Stimulated activated CD8-positive, alpha-beta memory T cell treated with anti-CD3 and anti-CD28 coated beads, Interleukin-4, amount 100 ng/mL, for 48 hours (primary cell): ENCODE measurements at regions not wholly inside any gene's neighbourhood (a gene's known extent, or its start where the extent isn't known, plus 50 kb on each side); places are given as distances from the start of the nearest gene placed in this dataset.
"Not testable (repeated sequence)": the region's sequence is repeated elsewhere in the genome, so short reads cannot be mapped to it uniquely, and the experiment has no call there.

Experiments used
- DNase-seq: peaks from one replicate; pipeline ENCODE4 v3.0.0-alpha.2; 2020

DNA sequence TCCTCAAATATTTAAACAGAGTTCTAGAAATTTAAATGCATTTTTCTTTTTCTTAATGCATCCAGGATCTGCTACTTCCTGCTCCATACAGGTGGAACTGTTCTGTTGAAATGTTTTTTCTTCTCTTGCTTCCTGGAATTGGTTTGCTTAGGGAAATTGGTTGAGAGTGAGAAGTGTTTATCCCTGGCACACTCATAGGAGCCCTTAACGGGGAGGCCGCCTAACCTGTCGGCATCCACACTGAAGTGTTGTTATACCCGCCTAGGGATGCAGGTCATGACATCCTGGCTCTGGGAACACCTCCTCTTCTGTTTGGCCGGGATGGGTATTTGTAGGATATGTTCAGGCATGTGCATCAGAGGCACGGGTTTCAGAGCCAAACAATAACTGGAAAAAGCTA is 239.7 kb downstream of the GADD45G start:
- no peak for DNase-seq

DNA sequence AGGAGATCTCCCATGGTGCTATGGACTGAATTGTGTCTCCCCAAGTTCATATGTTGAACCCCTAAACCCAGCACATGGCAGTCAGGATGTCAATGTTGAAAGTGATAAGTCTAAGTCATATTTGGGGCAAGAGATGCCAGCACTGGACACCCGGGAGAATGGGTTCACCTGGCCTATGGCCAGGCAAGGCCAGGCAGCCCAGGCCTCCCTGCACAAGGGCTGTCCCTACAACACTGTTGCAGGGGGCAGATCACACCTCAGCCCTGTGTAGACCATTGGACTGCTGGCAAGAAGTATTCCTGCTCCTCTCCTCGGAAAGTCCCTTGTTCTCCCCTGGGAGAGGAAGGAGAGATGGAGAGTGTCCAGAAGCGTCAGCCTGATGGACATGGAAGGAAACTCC is 240.5 kb downstream of the GADD45G start:
- DNase-seq = no peak

DNA sequence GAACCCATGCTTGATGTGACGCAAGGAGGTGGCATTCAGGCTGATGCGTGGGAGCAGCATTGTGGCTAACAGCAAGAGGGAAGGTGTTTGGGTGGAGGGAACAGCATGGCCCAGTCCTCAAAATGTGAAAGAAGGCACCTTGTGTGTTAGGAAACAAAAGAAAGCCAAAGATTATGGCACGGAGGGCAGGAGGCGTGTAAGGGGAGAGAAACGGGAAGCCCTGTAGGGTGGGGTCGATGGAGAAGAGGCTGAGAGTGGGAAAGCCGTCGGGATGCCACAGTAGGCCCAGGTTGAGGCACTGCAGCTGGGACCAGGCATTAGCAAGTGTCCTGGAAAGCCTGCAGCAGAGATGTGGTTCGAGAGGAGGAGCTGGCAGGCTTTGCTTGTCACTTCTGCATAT is 241.1 kb downstream of the GADD45G start:
- DNase-seq = no peak

DNA sequence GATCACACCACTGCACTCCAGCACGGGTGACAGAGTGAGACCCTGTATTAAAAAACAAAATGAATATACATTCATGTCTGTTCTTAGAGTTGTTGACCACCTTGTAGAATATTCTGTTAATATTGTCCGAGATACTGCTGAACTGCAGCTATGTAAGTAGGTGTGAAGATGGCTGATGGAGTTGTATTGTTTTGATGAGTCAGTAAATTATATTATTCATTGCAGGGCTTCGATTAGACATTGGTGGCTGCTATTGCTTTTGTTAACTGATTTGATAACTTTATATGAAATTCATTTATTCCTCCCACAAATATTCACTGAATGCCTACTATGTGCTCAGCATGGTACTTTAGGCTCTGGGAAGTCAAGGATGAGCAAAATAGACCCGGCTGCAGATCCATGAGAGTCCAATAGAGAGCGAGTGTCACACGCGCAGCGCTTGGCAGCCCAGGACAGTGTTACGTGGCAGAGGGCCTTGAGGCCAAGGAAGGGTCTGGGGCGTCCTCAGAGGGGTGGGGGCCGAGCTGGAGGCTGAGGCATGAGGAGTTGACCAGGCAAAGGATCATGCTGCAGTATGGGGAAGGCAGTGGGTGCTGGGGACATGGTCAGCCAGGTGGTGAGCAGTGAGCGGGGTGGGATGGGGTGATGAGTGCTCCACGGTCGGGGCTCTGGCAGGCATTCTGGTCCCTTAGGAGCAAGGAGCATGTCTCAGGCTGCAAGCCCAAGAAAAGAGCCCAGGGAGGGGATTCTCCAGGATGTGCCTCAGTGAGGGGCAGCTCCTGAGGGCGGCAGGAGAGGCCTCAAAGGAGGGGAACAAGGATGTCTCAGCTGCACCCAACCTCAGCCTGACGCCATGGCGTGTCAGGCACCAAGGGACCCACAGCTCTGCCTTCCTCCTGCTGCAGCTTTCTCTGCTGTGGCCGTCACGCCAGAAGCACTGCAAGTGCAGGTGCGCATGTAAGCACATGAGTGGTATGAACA is 243.5 kb downstream of the GADD45G start:
- no peak for DNase-seq

DNA sequence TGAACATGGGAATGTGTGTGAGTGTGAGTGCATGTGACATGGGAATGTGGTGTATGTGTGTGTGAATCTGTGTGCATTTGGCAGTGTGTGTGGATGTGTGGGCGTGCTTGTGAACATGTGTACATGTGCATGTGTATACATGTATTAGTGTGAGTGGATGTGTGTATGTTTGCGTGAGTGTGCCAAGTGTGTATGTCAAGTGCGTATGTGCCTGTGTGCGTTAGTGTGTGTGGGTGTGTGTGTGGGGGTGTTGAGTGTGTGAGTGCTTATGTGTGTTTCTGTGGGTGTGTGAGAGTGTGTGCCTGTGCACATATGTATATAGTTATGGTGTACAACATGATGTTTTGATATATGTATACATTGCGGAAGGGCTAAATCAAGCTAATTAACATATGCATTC is 244.3 kb downstream of the GADD45G start:
- DNase-seq = no peak

DNA sequence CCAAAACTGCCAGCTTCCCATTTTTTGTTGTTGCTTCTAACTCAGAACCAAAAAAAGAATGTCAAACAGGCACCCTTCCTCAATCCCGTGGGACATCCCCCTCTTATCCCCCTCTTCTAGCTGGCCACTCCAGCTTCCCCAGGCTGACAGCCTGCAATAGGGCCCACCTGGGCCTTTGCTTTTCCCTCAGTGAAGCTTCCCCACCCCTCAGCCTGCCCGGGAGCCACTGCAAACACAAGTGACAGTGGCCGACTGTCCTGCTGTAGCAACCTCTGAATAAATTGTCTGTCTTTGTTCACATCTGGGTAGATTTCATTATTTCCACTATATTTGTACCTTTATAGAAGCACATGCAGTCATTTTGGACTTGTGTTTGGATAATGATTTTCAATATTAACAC is 245.3 kb downstream of the GADD45G start:
- no peak for DNase-seq

DNA sequence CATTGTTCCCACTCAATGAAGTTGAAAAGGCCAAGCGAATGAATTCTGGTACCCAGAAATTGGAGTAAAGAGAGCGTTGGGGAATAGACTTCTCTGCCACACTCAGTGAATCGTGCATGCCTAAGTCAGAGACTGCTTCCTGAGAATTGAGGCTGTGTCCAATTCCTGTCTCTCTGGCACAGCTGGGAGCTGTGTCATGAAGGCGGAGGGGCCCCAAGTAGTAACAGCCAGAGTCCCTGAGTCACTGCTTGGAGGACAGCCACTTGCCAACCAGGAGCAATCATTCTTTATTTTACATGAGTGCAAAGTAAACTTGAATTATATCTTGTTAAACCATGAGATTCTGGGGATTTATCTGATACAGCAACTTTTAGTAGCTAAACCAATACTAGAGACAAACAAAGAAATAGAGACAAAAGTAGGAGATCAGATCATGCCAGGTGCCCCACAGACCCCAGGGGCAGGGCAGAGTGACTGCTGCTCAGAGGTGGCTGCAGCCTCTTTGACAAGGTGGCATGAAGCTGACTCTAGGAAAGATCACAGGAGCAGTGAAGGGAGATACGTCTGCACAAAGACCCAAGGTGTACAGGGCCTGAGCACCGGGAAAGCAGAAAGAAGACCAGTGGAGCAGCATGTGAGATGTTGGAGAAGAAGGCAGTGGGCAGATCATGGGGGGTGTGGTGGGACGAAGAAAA is 246.0 kb downstream of the GADD45G start:
- DNase-seq = no peak

DNA sequence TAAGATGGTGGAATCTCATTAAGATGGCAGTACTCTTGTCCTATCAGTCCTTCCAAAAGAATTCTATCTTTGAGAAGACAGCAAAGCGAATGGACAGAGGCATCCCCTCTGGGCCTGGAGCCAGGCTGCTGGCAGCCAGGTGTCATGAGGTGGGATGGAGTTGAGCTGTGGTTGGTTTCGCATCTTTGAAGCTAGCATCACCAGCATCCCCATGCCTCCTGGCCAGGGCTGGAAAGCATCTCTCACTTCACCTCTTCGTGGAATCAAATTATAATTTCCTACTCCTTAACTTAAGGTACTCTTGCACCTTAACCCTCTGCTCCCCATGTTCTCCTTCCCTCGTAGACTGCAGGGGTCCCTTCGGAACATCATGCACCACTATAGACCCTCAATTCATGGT is 248.3 kb downstream of the GADD45G start:
- DNase-seq = no peak

DNA sequence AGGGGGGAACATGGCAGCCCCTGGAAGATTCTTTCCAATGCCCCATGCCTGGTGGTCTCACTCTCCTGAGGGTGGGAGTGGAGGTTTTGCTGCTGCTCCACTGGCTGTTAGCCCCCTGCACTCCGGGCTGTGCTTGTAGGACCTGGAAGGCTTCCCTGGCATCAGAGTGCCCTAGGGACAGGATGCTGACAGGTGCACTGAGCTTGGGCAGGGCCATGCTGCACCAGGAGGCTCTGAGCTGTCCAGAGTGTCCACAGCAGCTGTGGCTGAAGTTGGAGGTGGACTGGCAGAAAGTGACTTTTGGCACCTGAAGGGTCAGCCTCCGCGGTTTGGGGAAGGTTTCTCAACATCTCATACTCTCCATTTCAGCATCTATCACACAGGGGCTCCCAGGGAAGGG is 249.1 kb downstream of the GADD45G start:
- DNase-seq = no peak

DNA sequence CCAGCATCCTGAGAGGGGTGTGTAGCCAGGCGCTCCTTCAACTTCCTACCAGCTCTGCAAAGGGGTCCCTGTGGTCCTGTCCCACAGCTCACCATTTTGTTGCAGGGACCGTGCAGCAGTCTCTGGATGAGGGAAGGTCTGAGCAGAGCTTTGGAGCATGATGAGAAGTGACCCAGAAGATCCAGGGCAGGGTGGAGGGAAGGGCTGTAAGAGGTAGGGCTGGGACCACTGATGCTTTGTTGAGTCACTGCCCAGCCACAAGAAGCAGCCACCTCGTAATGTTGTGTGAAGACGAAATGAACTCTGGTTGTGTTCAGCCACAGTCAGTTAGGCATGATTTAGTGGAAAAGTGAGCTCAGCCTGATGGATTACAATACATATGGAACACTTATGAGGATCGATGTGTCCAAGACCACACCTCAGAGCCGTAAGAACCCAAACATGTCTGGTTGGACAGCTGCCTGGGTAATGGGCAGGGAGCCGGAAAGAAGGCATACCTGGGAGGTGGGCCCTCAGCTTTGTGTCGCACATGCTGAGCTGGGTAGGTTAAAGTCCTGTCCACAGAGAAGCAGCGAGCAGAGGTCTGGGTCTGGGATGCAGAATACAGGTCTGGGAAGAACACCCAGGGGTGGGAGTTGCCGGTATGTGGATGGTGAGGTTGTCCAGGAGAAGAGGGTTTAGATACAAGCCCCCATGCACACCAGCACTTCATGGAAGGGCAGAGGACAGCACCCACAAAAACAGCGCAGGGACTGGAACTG is 250.1 kb downstream of the GADD45G start:
- no peak for DNase-seq

DNA sequence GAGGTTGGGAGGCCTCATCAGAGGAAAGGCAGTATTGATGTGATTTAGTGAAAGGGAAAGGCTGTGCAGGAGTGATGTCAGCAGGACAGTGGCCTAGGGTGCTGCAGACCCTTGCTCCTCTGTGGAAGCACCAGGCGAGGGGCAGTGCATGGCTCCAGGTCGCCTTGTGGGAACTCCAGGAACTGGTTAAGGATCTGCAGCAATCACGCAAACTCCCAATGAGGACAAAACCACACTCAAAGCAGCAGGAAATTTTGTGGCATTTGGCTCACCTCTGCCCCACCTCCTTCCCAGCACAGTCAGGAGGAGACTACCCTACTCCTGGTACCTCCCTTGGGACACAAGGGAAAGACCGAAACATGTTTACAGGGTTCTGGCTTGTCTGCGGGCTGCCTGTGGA is 251.5 kb downstream of the GADD45G start:
- not testable (repeated sequence) for DNase-seq

DNA sequence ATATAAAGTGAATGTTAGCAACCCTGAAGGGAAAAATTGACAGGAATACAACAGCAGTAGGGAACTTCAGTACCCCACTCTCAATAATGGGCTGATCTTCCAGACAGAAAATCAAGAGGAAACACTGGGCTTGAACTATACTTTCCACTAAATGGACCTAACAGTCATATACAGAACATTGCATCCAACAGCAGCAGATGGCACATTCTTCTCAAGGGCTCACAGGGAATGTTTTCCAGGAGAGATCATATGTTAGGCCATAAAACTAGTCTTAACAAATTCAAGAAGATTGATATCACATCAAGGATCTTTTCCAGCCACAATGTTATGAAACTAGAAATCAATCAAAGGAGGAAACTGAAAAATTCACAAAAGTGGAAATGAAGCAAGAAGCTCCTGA is 252.1 kb downstream of the GADD45G start:
- DNase-seq = not testable (repeated sequence)

DNA sequence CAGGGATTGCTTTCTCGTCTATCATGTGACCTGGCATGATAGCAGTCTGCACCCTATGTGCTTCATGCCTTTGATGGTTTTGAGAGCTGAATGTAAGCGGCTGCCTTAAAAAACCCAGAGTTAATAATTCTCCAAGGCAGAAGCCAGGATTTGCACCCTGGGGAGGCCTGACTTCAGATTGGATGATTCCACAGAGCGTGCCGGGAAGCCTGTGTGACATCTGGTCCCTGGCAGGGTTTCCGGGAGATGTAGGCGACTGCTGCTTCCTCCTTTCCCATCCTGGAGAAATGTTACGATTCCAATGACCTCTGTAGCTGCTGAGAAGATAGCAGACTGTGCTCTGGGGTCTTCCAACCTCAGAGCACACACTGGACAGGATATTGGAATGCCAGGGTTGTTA is 255.0 kb downstream of the GADD45G start:
- DNase-seq = not testable (repeated sequence)

DNA sequence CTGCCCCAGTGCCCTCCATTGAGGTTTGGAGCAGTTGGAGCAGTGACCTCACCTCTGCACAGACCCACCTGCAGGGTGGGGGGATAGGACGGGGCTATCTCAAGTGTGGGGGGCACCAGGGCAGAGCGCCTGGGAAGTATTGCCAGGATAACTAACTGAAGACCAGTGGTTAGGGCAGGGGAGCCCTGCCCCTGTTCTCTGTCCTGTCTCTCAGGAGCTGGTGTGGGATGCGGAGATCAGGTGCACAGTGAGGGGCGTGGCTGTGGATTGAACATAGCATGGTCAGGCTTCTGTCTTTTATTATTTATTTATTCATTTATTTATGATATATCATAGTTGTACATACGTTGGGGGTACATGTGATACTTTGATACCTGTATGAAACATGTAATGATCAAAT is 256.6 kb downstream of the GADD45G start:
- not testable (repeated sequence) for DNase-seq

DNA sequence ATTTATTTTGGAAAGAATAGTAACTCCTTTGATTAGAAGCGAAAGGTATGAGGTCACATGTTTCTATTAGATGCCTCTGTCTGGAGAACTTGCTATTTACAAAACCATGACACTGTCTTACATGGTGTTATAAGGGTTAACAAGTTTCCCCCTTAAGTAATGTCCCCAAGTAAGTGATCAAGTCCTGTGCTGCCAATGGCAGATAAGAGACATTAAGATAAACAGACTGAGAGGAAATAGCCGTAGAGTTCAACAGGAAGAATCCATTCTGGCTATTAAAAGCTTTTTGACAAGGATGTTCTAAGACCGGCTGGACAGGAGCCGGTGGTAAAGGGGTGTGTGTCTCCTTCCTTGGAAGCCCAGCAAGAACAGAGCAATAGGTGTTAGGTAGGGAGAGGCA is 257.5 kb downstream of the GADD45G start:
- DNase-seq = no peak

DNA sequence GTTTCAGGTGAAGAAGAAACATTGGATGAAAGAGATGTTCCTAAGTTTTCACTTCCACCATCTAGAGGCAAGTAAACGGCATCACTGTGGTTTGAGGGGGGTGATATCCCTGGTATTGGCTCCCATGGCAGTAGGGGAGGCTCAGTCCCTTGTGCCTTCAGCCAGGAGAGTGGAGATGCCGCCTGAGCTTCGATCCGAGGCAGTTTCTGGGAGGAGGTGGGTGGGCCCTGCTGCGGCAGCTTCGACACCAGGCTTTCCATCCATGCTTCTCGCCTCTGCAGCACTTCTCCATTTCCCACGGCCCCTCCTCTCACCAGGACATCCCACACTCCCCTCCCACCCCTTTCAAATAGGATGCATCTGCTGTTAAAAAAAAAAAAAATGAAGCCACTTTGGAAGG is 258.3 kb downstream of the GADD45G start:
- no peak for DNase-seq

DNA sequence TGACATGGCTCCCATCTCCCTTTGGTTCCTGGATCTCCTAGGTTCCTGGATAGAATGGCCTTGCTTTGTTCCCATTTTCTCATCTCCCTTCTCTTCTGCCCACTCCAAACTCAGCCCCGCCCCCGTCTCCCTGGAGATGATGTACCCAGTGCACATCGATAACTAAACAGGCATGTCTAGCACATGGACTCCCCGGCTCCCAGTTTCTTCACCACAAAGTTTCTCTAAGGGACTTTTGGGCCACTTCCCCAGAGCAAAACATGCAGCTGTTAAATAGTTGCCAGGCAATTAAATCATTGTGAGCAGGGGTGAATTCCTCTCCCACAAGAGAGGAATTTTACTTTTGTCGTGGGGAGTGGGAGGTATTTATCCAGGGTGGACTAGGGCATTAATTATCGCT is 259.0 kb downstream of the GADD45G start:
- no peak for DNase-seq

DNA sequence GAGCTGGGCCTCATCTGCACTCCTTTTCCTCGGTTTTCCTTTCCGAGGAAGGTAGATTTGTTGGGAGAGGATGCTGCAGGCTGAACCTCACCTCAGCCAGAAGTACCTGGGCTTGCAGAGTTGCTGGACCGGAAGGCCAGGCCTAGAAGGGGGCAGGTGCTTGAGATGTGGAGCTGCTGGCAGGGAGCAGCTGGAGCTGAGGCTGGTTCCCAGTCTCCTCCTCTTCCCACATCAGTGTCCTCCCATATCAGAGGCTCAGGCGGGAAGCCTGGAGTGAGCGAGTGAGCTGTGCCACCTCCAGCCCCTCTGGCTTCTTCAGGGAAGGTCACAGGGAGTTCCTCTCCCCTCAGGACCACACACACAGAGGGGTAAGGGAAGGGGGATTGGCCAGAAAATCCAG is 259.4 kb downstream of the GADD45G start:
- no peak for DNase-seq

DNA sequence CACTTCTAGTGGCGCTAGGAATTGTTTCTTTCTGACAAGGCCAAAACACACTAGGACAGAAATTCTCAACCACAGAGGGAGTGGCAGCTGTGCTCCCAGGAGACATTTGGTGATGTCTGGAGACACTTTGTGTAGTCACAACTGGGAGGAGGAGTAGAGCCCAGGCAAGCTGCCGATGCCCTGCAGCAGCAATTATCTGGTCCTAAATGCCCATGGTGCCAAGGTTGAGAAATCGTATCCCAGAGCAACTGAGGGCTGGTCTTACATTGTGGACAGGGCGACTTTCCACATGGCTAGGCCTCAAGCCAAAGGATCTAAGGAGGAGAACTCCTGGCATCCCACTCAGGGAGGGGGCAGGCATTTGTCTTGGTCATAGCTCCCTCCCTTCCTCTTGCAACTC is 259.9 kb downstream of the GADD45G start:
- no peak for DNase-seq

DNA sequence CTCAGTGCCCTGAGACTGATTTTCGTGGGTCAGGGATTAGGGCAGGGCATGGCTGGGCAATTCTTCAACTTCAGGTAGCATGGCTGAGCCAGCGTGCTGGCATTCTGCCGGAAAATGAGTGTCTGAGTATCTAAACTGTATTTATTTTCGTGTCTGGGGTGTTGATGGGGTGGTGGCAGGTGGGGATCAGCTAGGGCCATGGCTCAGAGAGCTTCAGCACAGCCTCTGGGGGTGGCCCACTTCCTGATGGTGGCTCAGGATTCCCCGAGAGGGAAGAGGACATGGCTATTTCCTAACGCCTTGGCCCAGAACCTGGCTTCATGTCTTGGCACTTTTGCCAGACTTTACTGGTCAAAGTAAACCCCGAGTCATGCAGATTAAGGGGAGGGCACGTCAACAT is 260.5 kb downstream of the GADD45G start:
- DNase-seq = no peak

DNA sequence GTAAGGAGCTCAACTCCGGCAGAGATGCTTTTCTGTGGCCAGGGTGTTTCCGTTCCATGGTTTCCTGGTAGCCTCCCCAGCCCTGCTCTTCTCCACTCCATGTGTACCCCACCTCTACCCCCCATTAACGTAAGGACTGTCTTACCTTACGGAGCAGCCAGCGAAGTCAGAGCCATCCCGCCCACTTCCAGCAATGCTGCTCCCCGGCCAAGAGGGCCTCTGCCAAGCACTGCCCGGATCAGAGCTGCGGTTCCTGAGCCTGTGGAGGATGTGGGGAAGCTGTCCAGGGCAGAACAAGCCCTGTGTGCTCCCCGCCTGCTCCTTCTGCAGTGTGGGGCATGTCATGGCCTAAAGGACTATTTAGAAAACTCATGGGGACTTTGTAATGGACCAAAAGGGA is 261.2 kb downstream of the GADD45G start:
- no peak for DNase-seq

DNA sequence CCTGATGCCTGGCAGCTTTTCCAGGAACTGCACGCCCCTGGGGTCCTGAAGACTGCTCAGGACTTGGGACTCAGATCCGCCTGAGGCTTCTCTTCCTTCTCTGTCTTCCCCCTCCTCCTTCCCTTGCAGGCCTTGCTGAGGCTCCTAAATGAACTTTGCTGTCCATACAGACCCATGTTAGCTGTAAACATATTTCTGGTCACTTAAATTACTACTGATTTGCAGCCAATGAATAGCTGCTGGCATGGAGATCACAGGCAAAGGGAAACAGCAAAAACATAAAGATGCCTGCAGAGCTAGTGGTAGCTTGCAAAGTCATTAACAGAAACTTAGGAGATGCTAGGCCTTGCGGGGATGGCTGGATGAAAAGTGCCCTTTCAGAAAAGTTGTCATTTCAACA is 261.9 kb downstream of the GADD45G start:
- DNase-seq = no peak

DNA sequence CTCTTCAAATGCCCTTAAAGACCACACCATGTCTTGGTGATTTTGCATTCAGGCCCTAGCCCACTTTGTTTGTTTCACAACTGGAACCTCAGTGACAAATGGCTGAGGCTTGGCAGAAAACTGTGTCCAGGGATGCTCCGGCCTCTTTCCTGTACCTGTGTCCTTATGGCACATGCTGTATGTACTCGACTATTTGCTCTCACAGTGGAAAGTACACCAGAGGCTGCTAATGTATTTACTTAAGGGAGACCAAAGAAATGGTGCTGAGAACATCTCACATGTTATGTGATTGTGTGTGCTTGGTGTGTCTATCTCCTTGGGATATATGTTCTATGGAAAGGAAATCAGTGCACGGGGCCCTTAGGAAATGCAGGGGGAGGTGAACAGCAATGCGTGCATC is 263.3 kb downstream of the GADD45G start:
- no peak for DNase-seq
